Fibroblast of lung (primary cell): ENCODE measurements at regions not wholly inside any gene's neighbourhood (a gene's known extent, or its start where the extent isn't known, plus 50 kb on each side); places are given as distances from the start of the nearest gene placed in this dataset.

ENCODE experiments used
- EZH2 ChIP-seq: IDR thresholded peaks from 2 replicates; pipeline ENCODE4 v1.5.1; 2012; ENCODE audit warnings: low read length, control low read depth, mild to moderate bottlenecking; ENCODE audit errors: missing control alignments
- TF ChIP-seq, protein P1 (sequence below), 2 donors: IDR thresholded peaks in 1 of 2; conservative IDR thresholded peaks in 1 of 2; 1 replicate in 1 of 2; 2 replicates in 1 of 2; pipeline ENCODE4 v1.5.1; 2011 to 2012; ENCODE audit warnings: low read length in 2 of 2, control low read depth in 1 of 2, inconsistent platforms in 1 of 2, low read depth in 1 of 2, mild to moderate bottlenecking in 1 of 2

DNA sequence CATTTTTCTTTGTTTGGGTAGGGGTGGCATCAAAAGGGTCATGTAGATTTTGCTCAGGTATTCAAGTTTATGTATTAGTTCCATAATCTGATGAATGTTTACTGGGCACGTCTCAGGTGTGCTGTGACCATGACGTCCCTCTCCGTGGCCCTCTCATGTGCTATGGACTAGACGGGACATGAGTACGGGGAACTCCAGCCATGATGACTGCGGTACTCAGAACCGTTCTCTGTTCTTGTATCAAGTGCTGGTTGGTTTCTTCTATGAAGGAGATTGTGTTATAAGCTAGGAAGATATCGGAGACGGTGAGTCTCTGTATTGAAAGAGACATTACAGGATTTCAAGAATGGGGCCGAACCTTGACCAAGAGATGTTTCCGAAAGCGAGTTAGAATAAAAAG is 116.5 kb upstream of the ADARB2 start:
- TF ChIP-seq, protein P1, sequence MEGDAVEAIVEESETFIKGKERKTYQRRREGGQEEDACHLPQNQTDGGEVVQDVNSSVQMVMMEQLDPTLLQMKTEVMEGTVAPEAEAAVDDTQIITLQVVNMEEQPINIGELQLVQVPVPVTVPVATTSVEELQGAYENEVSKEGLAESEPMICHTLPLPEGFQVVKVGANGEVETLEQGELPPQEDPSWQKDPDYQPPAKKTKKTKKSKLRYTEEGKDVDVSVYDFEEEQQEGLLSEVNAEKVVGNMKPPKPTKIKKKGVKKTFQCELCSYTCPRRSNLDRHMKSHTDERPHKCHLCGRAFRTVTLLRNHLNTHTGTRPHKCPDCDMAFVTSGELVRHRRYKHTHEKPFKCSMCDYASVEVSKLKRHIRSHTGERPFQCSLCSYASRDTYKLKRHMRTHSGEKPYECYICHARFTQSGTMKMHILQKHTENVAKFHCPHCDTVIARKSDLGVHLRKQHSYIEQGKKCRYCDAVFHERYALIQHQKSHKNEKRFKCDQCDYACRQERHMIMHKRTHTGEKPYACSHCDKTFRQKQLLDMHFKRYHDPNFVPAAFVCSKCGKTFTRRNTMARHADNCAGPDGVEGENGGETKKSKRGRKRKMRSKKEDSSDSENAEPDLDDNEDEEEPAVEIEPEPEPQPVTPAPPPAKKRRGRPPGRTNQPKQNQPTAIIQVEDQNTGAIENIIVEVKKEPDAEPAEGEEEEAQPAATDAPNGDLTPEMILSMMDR (conservative IDR thresholded peaks at IDR 0.05 in 1 of 2, IDR thresholded peaks at IDR 0.05 in 1 of 2; ENCODE audit: low read depth in 1 of 2, low read length in 2 of 2): no peak
- no peak for TF ChIP-seq EZH2
